Activated CD4-positive, alpha-beta T cell treated with anti-CD3 and anti-CD28 coated beads, Interleukin-2, amount 10 ng/mL, durations not matched to agents 24 days and 14 days (primary cell): ENCODE measurements at regions not wholly inside any gene's neighbourhood (a gene's known extent, or its start where the extent isn't known, plus 50 kb on each side); places are given as distances from the start of the nearest gene placed in this dataset.
"Not testable (repeated sequence)": the region's sequence is repeated elsewhere in the genome, so short reads cannot be mapped to it uniquely, and the experiment has no call there.

Experiments
- DNase-seq: peaks from one replicate; pipeline ENCODE4 v3.0.0; 2022
- H3K27ac Mint-ChIP-seq: one replicate; pipeline ENCODE4 v1.8.0; 2022; ENCODE audit warnings: mild to moderate bottlenecking, mixed read lengths
- H3K27me3 Mint-ChIP-seq: one replicate; pipeline ENCODE4 v1.8.0; 2022; ENCODE audit warnings: mixed read lengths
- H3K36me3 Mint-ChIP-seq: one replicate; pipeline ENCODE4 v1.8.0; 2022; ENCODE audit warnings: low read depth, mild to moderate bottlenecking, mixed read lengths
- H3K4me1 Mint-ChIP-seq: one replicate; pipeline ENCODE4 v1.8.0; 2021; ENCODE audit warnings: mixed read lengths
- H3K4me3 Mint-ChIP-seq: one replicate; pipeline ENCODE4 v1.8.0; 2022; ENCODE audit warnings: mild to moderate bottlenecking, moderate library complexity, mixed read lengths
- H3K9me3 Mint-ChIP-seq: one replicate; pipeline ENCODE4 v1.8.0; 2021; ENCODE audit warnings: mixed read lengths
- intact Hi-C: fragments of 100-400 bp; cut with micrococcal nuclease; formaldehyde crosslinking; loops from one replicate; pipeline ENCODE4 v1.15.1; 2023

GRCh38 chr14:66011855-66012254 lies 474.3 kb upstream of the CCDC196 start:
- peaks cover 7% of the 10 kb centered on the region for H3K4me1 Mint-ChIP-seq
- H3K9me3 Mint-ChIP-seq, result peaks cover 8% of the 10 kb centered on the region
- H3K27ac Mint-ChIP-seq, result peak overlapping the region; percentile 6
- no peaks in the 10 kb centered on the region for H3K36me3 Mint-ChIP-seq
- DNase-seq, result no peak
- peaks cover 14% of the 10 kb centered on the region for H3K27me3 Mint-ChIP-seq
- intact Hi-C loops, result no loop called here
- no peak overlapping the region for H3K4me3 Mint-ChIP-seq

GRCh38 chr14:66013607-66014006 lies 472.6 kb upstream of the CCDC196 start:
- H3K9me3 Mint-ChIP-seq, H3K27ac Mint-ChIP-seq, H3K36me3 Mint-ChIP-seq, DNase-seq, intact Hi-C loops, H3K4me3 Mint-ChIP-seq, H3K4me1 Mint-ChIP-seq: not testable (repeated sequence)
- H3K27me3 Mint-ChIP-seq, result peaks cover 16% of the 10 kb centered on the region

GRCh38 chr14:66015071-66015780 lies 470.9 kb upstream of the CCDC196 start:
- Mint-ChIP-seq H3K9me3 (peaks cover 8% of the 10 kb centered on the region), H3K27ac (no peak overlapping the region), H3K4me1 (peaks cover 7% of the 10 kb centered on the region), H3K27me3 (peaks cover 14% of the 10 kb centered on the region), H3K4me3 (no peak overlapping the region), H3K36me3 (no peaks in the 10 kb centered on the region)
- intact Hi-C loops, result no loop called here
- DNase-seq, result no peak

GRCh38 chr14:66017927-66018326 lies 468.2 kb upstream of the CCDC196 start:
- DNase-seq, result no peak
- Mint-ChIP-seq H3K27ac (no peak overlapping the region), H3K9me3 (peaks cover 8% of the 10 kb centered on the region), H3K4me1 (peaks cover 2% of the 10 kb centered on the region), H3K4me3 (no peak overlapping the region), H3K36me3 (no peaks in the 10 kb centered on the region), H3K27me3 (peaks cover 21% of the 10 kb centered on the region)
- intact Hi-C loops, result no loop called here

GRCh38 chr14:66022526-66022925 lies 463.6 kb upstream of the CCDC196 start:
- intact Hi-C loops, result no loop called here
- peaks cover 4% of the 10 kb centered on the region for H3K9me3 Mint-ChIP-seq
- no peaks in the 10 kb centered on the region for H3K4me1 Mint-ChIP-seq
- no peak overlapping the region for H3K27ac Mint-ChIP-seq
- H3K27me3 Mint-ChIP-seq, result peaks cover 12% of the 10 kb centered on the region
- no peak overlapping the region for H3K4me3 Mint-ChIP-seq
- H3K36me3 Mint-ChIP-seq, result no peaks in the 10 kb centered on the region
- no peak for DNase-seq

GRCh38 chr14:66025779-66026178 lies 460.4 kb upstream of the CCDC196 start:
- H3K9me3 Mint-ChIP-seq, result peaks cover 12% of the 10 kb centered on the region
- no peaks in the 10 kb centered on the region for H3K4me1 Mint-ChIP-seq
- no peak for DNase-seq
- H3K27ac Mint-ChIP-seq, result no peak overlapping the region
- peaks cover 9% of the 10 kb centered on the region for H3K27me3 Mint-ChIP-seq
- no peak overlapping the region for H3K4me3 Mint-ChIP-seq
- intact Hi-C loops, result no loop called here
- H3K36me3 Mint-ChIP-seq, result no peaks in the 10 kb centered on the region

- H3K27me3 Mint-ChIP-seq, DNase-seq, H3K27ac Mint-ChIP-seq, H3K4me3 Mint-ChIP-seq, H3K36me3 Mint-ChIP-seq, intact Hi-C loops, H3K4me1 Mint-ChIP-seq: not testable (repeated sequence)
- H3K9me3 Mint-ChIP-seq, result peaks cover 26% of the 10 kb centered on the region
These were observed 454.2 kb upstream of the CCDC196 start for GRCh38 chr14:66031981-66032380.

GRCh38 chr14:66032800-66033199 lies 453.4 kb upstream of the CCDC196 start:
- Mint-ChIP-seq H3K27ac (no peak overlapping the region), H3K36me3 (no peaks in the 10 kb centered on the region), H3K4me3 (no peak overlapping the region), H3K4me1 (no peaks in the 10 kb centered on the region), H3K27me3 (peaks cover 7% of the 10 kb centered on the region), H3K9me3 (peaks cover 26% of the 10 kb centered on the region)
- intact Hi-C loops, result no loop called here
- DNase-seq, result no peak

GRCh38 chr14:66036547-66036946 lies 449.6 kb upstream of the CCDC196 start:
- H3K4me1 Mint-ChIP-seq, result no peaks in the 10 kb centered on the region
- H3K4me3 Mint-ChIP-seq, result no peak overlapping the region
- H3K27ac Mint-ChIP-seq, result no peak overlapping the region
- H3K9me3 Mint-ChIP-seq, result peaks cover 17% of the 10 kb centered on the region
- intact Hi-C loops, result no loop called here
- peaks cover 9% of the 10 kb centered on the region for H3K27me3 Mint-ChIP-seq
- no peak for DNase-seq
- H3K36me3 Mint-ChIP-seq, result no peaks in the 10 kb centered on the region

- peaks cover 17% of the 10 kb centered on the region for H3K9me3 Mint-ChIP-seq
- intact Hi-C loops, result no loop called here
- no peaks in the 10 kb centered on the region for H3K36me3 Mint-ChIP-seq
- peaks cover 10% of the 10 kb centered on the region for H3K27me3 Mint-ChIP-seq
- no peak overlapping the region for H3K4me3 Mint-ChIP-seq
- no peak overlapping the region for H3K27ac Mint-ChIP-seq
- H3K4me1 Mint-ChIP-seq, result no peaks in the 10 kb centered on the region
- DNase-seq, result no peak
These were observed 448.8 kb upstream of the CCDC196 start for GRCh38 chr14:66037361-66037760.

GRCh38 chr14:66038212-66038611 lies 448.0 kb upstream of the CCDC196 start:
- no peaks in the 10 kb centered on the region for H3K36me3 Mint-ChIP-seq
- intact Hi-C loops, result no loop called here
- H3K4me3 Mint-ChIP-seq, result no peak overlapping the region

GRCh38 chr14:66038618-66039017 lies 447.6 kb upstream of the CCDC196 start:
- Mint-ChIP-seq H3K9me3 (peaks cover 11% of the 10 kb centered on the region), H3K36me3 (no peaks in the 10 kb centered on the region), H3K27me3 (peaks cover 7% of the 10 kb centered on the region), H3K27ac (no peak overlapping the region), H3K4me3 (no peak overlapping the region), H3K4me1 (no peaks in the 10 kb centered on the region)
- no peak for DNase-seq
- intact Hi-C loops, result no loop called here

More at GRCh38 chr14:66038212-66038611, 448.0 kb upstream of the CCDC196 start:
- Mint-ChIP-seq H3K27me3 (peaks cover 9% of the 10 kb centered on the region), H3K9me3 (peaks cover 14% of the 10 kb centered on the region), H3K4me1 (no peaks in the 10 kb centered on the region), H3K27ac (no peak overlapping the region)
- no peak for DNase-seq

GRCh38 chr14:66039495-66039894 lies 446.7 kb upstream of the CCDC196 start:
- no peak for DNase-seq
- Mint-ChIP-seq H3K9me3 (peaks cover 7% of the 10 kb centered on the region), H3K27me3 (peaks cover 7% of the 10 kb centered on the region), H3K36me3 (no peaks in the 10 kb centered on the region), H3K4me1 (no peaks in the 10 kb centered on the region), H3K27ac (no peak overlapping the region), H3K4me3 (no peak overlapping the region)
- intact Hi-C loops, result no loop called here

- H3K9me3 Mint-ChIP-seq, result peaks cover 3% of the 10 kb centered on the region
- H3K27me3 Mint-ChIP-seq, result peaks cover 7% of the 10 kb centered on the region
- no peak overlapping the region for H3K27ac Mint-ChIP-seq
- intact Hi-C loops, result no loop called here
- no peak for DNase-seq
- no peaks in the 10 kb centered on the region for H3K36me3 Mint-ChIP-seq
- H3K4me3 Mint-ChIP-seq, result no peak overlapping the region
- no peaks in the 10 kb centered on the region for H3K4me1 Mint-ChIP-seq
These were observed 444.6 kb upstream of the CCDC196 start for GRCh38 chr14:66041582-66041981.

- Mint-ChIP-seq H3K27me3 (peaks cover 12% of the 10 kb centered on the region), H3K4me1 (no peaks in the 10 kb centered on the region), H3K27ac (no peak overlapping the region), H3K36me3 (no peaks in the 10 kb centered on the region), H3K9me3 (peaks cover 4% of the 10 kb centered on the region), H3K4me3 (no peak overlapping the region)
- intact Hi-C loops, result no loop called here
- DNase-seq, result no peak
These were observed 442.2 kb upstream of the CCDC196 start for GRCh38 chr14:66043921-66044320.
